ENCODE measurements at regions not wholly inside any gene's neighbourhood (a gene's known extent, or its start where the extent isn't known, plus 50 kb on each side); places are given as distances from the start of the nearest gene placed in this dataset.

DNA sequence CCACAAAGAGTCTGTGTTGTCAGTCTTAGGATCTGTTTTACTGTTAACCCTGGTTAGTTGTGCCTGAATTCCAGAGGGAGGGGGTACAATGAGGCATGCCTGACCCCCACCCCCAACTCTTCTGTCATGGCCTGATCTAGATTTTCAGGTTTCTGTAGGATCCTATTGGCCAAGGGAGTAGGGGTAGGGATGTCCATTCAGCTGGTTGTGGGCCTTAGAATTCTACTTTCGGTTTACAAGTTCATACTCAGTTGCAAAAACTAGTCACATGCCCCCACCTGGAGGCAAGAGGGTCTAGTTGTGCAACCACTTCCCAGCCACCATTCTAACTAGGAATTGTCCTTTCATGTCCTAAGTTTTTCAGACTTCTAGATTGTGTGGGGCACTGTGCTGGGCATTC is 94.3 kb upstream of the MBNL2 start:
- Mint-ChIP-seq H3K36me3 (ENCODE audit: low read depth, unreplicated experiment) (no peaks in the 10 kb centered on the region), H3K27ac (ENCODE audit: unreplicated experiment) (no peak overlapping the region), H3K27me3 (ENCODE audit: low read depth, unreplicated experiment) (peaks cover 3% of the 10 kb centered on the region), H3K9me3 (ENCODE audit: unreplicated experiment) (no peaks in the 10 kb centered on the region), H3K4me3 (ENCODE audit: unreplicated experiment) (no peak overlapping the region), H3K4me1 (ENCODE audit: low read depth, unreplicated experiment) (peaks cover 28% of the 10 kb centered on the region)
- H3K36me3 ChIP-seq (ENCODE audit: insufficient read depth, low read length): no peaks in the 10 kb centered on the region
- no peak for DNase-seq (ENCODE audit: low read depth)
- no peak for FAIRE-seq
- no peaks in the 10 kb centered on the region for H3K27me3 ChIP-seq (ENCODE audit: insufficient read depth, low read length)
- peaks cover 22% of the 10 kb centered on the region for H3K4me1 ChIP-seq (ENCODE audit: insufficient read depth, low read length)
- H3K79me2 ChIP-seq (ENCODE audit: insufficient read depth, low read length): no peaks in the 10 kb centered on the region
- H3K4me2 ChIP-seq (ENCODE audit: low read length): no peak overlapping the region
- H4K20me1 ChIP-seq (ENCODE audit: insufficient read depth, low read length): no peaks in the 10 kb centered on the region
- no peak overlapping the region for H3K4me3 ChIP-seq (ENCODE audit: insufficient read depth, low read depth, low read length)
- TF ChIP-seq, protein P1, sequence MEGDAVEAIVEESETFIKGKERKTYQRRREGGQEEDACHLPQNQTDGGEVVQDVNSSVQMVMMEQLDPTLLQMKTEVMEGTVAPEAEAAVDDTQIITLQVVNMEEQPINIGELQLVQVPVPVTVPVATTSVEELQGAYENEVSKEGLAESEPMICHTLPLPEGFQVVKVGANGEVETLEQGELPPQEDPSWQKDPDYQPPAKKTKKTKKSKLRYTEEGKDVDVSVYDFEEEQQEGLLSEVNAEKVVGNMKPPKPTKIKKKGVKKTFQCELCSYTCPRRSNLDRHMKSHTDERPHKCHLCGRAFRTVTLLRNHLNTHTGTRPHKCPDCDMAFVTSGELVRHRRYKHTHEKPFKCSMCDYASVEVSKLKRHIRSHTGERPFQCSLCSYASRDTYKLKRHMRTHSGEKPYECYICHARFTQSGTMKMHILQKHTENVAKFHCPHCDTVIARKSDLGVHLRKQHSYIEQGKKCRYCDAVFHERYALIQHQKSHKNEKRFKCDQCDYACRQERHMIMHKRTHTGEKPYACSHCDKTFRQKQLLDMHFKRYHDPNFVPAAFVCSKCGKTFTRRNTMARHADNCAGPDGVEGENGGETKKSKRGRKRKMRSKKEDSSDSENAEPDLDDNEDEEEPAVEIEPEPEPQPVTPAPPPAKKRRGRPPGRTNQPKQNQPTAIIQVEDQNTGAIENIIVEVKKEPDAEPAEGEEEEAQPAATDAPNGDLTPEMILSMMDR (IDR thresholded peaks at IDR 0.05; ENCODE audit: insufficient read depth, low read depth, low read length): no peak
- no peak for TF ChIP-seq EZH2 (IDR thresholded peaks at IDR 0.05; ENCODE audit: insufficient read depth, low read length)
- H3K27ac ChIP-seq (ENCODE audit: low read depth, low read length): no peak overlapping the region
- no peak overlapping the region for H3K9ac ChIP-seq (ENCODE audit: low read length)
- no peaks in the 10 kb centered on the region for H3K9me3 ChIP-seq (ENCODE audit: insufficient read depth, low read depth, low read length)
- H2AFZ ChIP-seq (ENCODE audit: low read depth, low read length): no peak overlapping the region

DNA sequence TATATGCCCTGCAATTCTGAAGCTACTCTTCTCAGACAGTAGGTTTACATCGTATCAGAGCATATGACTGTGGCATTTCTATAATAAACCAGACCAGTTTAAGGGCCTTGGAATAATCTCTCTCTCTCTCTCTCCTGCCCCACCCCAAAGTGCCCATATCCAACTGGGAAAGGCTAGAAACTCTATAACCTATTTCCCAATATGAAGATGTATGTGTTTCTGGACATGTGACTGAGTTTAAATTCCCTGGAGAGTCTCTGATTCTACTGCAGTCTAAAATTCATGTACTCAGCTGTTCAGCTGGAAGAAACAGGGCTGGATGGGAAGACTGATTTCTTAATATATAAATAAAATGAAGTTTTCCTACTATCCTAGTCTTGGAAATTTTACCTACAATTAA is 91.9 kb upstream of the MBNL2 start:
- H3K27me3 Mint-ChIP-seq (ENCODE audit: low read depth, unreplicated experiment): peaks cover 3% of the 10 kb centered on the region
- Histone ChIP-seq H2AFZ (ENCODE audit: low read depth, low read length) (no peak overlapping the region), H3K4me1 (ENCODE audit: insufficient read depth, low read length) (peaks cover 19% of the 10 kb centered on the region), H3K79me2 (ENCODE audit: insufficient read depth, low read length) (no peaks in the 10 kb centered on the region), H3K27me3 (ENCODE audit: insufficient read depth, low read length) (no peaks in the 10 kb centered on the region), H3K9ac (ENCODE audit: low read length) (no peak overlapping the region), H3K4me3 (ENCODE audit: insufficient read depth, low read depth, low read length) (no peak overlapping the region), H3K27ac (ENCODE audit: low read depth, low read length) (no peak overlapping the region), H3K9me3 (ENCODE audit: insufficient read depth, low read depth, low read length) (no peaks in the 10 kb centered on the region), H3K4me2 (ENCODE audit: low read length) (no peak overlapping the region), H3K36me3 (ENCODE audit: insufficient read depth, low read length) (no peaks in the 10 kb centered on the region), H4K20me1 (ENCODE audit: insufficient read depth, low read length) (no peaks in the 10 kb centered on the region)
- no peaks in the 10 kb centered on the region for H3K36me3 Mint-ChIP-seq (ENCODE audit: low read depth, unreplicated experiment)
- DNase-seq (ENCODE audit: low read depth) (no peak), FAIRE-seq (no peak)
- H3K27ac Mint-ChIP-seq (ENCODE audit: unreplicated experiment): no peak overlapping the region
- peaks cover 20% of the 10 kb centered on the region for H3K4me1 Mint-ChIP-seq (ENCODE audit: low read depth, unreplicated experiment)
- H3K9me3 Mint-ChIP-seq (ENCODE audit: unreplicated experiment): no peaks in the 10 kb centered on the region
- no peak for TF ChIP-seq EZH2 (IDR thresholded peaks at IDR 0.05; ENCODE audit: insufficient read depth, low read length)
- TF ChIP-seq, protein P1 (IDR thresholded peaks at IDR 0.05; ENCODE audit: insufficient read depth, low read depth, low read length): no peak
- H3K4me3 Mint-ChIP-seq (ENCODE audit: unreplicated experiment): no peak overlapping the region

DNA sequence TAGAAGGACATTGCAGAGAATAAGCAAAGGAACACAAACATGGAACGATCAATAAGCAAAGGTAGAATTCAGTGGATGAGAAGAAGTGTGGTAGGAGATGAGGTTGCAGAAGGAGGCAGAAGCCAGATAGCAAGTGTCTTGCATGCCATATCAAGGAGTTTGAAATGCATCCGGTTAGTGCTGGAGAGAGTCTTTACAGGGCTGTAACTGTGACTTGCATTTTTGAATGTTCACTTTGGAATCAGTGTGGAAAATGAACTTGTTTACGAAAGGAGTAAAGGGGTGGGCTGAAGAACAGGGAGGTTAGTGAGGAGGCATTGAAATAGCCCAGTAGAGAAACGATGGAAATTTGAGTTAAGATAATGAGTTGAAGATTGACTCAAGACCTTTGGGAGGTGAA is 90.7 kb upstream of the MBNL2 start:
- Histone ChIP-seq H3K79me2 (ENCODE audit: insufficient read depth, low read length) (no peaks in the 10 kb centered on the region), H3K9me3 (ENCODE audit: insufficient read depth, low read depth, low read length) (no peaks in the 10 kb centered on the region), H3K27ac (ENCODE audit: low read depth, low read length) (no peak overlapping the region), H2AFZ (ENCODE audit: low read depth, low read length) (no peak overlapping the region), H3K9ac (ENCODE audit: low read length) (no peak overlapping the region), H3K27me3 (ENCODE audit: insufficient read depth, low read length) (no peaks in the 10 kb centered on the region), H4K20me1 (ENCODE audit: insufficient read depth, low read length) (no peaks in the 10 kb centered on the region), H3K4me3 (ENCODE audit: insufficient read depth, low read depth, low read length) (no peak overlapping the region), H3K36me3 (ENCODE audit: insufficient read depth, low read length) (no peaks in the 10 kb centered on the region), H3K4me1 (ENCODE audit: insufficient read depth, low read length) (peaks cover 8% of the 10 kb centered on the region), H3K4me2 (ENCODE audit: low read length) (no peak overlapping the region)
- H3K4me3 Mint-ChIP-seq (ENCODE audit: unreplicated experiment): no peak overlapping the region
- no peak for TF ChIP-seq EZH2 (IDR thresholded peaks at IDR 0.05; ENCODE audit: insufficient read depth, low read length)
- TF ChIP-seq, protein P1 (IDR thresholded peaks at IDR 0.05; ENCODE audit: insufficient read depth, low read depth, low read length): no peak
- H3K4me1 Mint-ChIP-seq (ENCODE audit: low read depth, unreplicated experiment): peaks cover 12% of the 10 kb centered on the region
- no peaks in the 10 kb centered on the region for H3K9me3 Mint-ChIP-seq (ENCODE audit: unreplicated experiment)
- no peaks in the 10 kb centered on the region for H3K36me3 Mint-ChIP-seq (ENCODE audit: low read depth, unreplicated experiment)
- H3K27ac Mint-ChIP-seq (ENCODE audit: unreplicated experiment): no peak overlapping the region
- DNase-seq (ENCODE audit: low read depth) (no peak), FAIRE-seq (no peak)
- peaks cover 5% of the 10 kb centered on the region for H3K27me3 Mint-ChIP-seq (ENCODE audit: low read depth, unreplicated experiment)

Data from astrocyte (in vitro differentiated cells and primary cell).